MM.1S (cell line): ENCODE measurements at regions not wholly inside any gene's neighbourhood (a gene's known extent, or its start where the extent isn't known, plus 50 kb on each side); places are given as distances from the start of the nearest gene placed in this dataset.

ENCODE experiments used
- CTCF ChIP-seq: fragments of 300-600 bp; sonication (generic); IDR thresholded peaks from 2 replicates; pipeline ENCODE4 v1.5.1; 2016; ENCODE audit warnings: antibody characterized with exemption, low read length, mixed read lengths
- EZH2 ChIP-seq: fragments of 300-600 bp; sonication (generic); optimal IDR thresholded peaks from 2 replicates; pipeline ENCODE3; 2017; ENCODE audit warnings: low read depth, mild to moderate bottlenecking, antibody characterized with exemption, low read length, mixed read lengths
- EZH2phosphoT487 ChIP-seq: fragments of 300-600 bp; sonication (generic); IDR thresholded peaks from 2 replicates; pipeline ENCODE4 v1.6.1; 2018; ENCODE audit warnings: antibody characterized with exemption, low read length

GRCh38 chr3:127114337-127115070 lies 78.4 kb upstream of the PRR23E start:
- TF ChIP-seq EZH2phosphoT487 (no peak), CTCF (no peak), EZH2 (no peak)
